RWPE2 (cell line): ENCODE measurements at regions not wholly inside any gene's neighbourhood (a gene's known extent, or its start where the extent isn't known, plus 50 kb on each side); places are given as distances from the start of the nearest gene placed in this dataset.

Experiments used
- ATAC-seq: fragments of 200-7000 bp; cut with Tn5 transposase; 3 replicates; pipeline ENCODE4 v1.9.1; 2021; ENCODE audit warnings: low read depth
- DNase-seq: peaks from one replicate; pipeline ENCODE4 v3.0.0-alpha.2; 2020; ENCODE audit warnings: low spot score
- H3K27ac ChIP-seq: fragments of 450-650 bp; 2 replicates; pipeline ENCODE4 v1.5.1; 2017; ENCODE audit warnings: mild to moderate bottlenecking; ENCODE audit not compliant: poor library complexity, severe bottlenecking
- H3K27me3 ChIP-seq: fragments of 250-450 bp; sonication (Bioruptor Pico); 2 replicates; pipeline ENCODE4 v1.5.1; 2021; ENCODE audit warnings: mild to moderate bottlenecking, moderate library complexity; ENCODE audit not compliant: insufficient read depth, poor library complexity, severe bottlenecking
- H3K36me3 ChIP-seq: fragments of 250-450 bp; sonication (Bioruptor Pico); 2 replicates; pipeline ENCODE4 v1.5.1; 2020; ENCODE audit warnings: low read depth, mild to moderate bottlenecking, moderate library complexity
- H3K4me1 ChIP-seq: fragments of 250-450 bp; sonication (Bioruptor Pico); 2 replicates; pipeline ENCODE4 v1.5.1; 2021; ENCODE audit warnings: mild to moderate bottlenecking, moderate library complexity; ENCODE audit not compliant: insufficient read depth, poor library complexity, severe bottlenecking
- H3K4me3 ChIP-seq: fragments of 250-450 bp; sonication (Bioruptor Pico); 2 replicates; pipeline ENCODE4 v1.5.1; 2021; ENCODE audit warnings: mild to moderate bottlenecking, moderate library complexity; ENCODE audit not compliant: severe bottlenecking
- H3K9me3 ChIP-seq: fragments of 250-450 bp; sonication (Bioruptor Pico); 2 replicates; pipeline ENCODE4 v1.5.1; 2021; ENCODE audit warnings: mild to moderate bottlenecking, moderate library complexity; ENCODE audit not compliant: severe bottlenecking
- TF ChIP-seq, protein P1 (sequence below): fragments of 450-650 bp; IDR thresholded peaks from one replicate; pipeline ENCODE4 v1.5.1; 2017; ENCODE audit warnings: mild to moderate bottlenecking, moderate library complexity; ENCODE audit not compliant: poor library complexity, severe bottlenecking

DNA sequence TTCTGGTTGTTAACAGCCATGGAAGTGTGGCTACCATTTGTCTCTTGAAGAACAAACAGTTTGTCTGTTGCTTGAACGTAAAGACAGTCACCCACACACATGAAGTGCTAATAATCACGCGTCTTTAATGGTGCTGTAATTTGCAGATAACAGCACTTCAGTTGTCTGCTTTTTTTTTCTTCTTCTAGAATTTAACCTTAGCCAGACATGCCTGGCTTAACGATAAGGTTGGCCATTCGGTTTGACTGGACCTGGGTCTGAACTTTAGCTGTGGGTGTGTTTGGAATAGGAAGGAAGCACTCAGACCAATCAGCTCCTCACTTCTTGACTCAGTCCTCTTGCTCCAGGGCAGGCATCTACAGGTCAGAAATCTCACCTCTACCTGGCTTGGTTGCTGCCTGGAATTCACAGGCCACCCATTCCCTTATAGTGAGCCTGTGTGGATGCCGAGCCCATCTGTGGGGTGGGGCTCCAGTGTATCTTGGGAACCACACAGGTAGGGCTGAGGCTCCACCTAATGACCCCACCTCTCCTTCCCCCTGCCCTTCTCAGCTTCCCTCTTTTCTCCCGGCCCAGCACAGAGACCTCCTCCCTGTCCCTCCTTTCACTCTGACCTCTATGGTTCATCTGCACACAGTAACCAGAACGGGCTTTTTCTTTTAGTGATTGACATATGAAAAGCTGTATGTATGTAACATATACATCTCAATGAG, 246.4 kb upstream of the PWP1 start:
- DNase-seq: no peak
- Histone ChIP-seq H3K27ac (no peak overlapping the region), H3K4me1 (peaks cover 24% of the 10 kb centered on the region), H3K9me3 (no peaks in the 10 kb centered on the region), H3K4me3 (no peak overlapping the region), H3K36me3 (no peaks in the 10 kb centered on the region), H3K27me3 (no peaks in the 10 kb centered on the region)
- TF ChIP-seq, protein P1, sequence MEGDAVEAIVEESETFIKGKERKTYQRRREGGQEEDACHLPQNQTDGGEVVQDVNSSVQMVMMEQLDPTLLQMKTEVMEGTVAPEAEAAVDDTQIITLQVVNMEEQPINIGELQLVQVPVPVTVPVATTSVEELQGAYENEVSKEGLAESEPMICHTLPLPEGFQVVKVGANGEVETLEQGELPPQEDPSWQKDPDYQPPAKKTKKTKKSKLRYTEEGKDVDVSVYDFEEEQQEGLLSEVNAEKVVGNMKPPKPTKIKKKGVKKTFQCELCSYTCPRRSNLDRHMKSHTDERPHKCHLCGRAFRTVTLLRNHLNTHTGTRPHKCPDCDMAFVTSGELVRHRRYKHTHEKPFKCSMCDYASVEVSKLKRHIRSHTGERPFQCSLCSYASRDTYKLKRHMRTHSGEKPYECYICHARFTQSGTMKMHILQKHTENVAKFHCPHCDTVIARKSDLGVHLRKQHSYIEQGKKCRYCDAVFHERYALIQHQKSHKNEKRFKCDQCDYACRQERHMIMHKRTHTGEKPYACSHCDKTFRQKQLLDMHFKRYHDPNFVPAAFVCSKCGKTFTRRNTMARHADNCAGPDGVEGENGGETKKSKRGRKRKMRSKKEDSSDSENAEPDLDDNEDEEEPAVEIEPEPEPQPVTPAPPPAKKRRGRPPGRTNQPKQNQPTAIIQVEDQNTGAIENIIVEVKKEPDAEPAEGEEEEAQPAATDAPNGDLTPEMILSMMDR: no peak
- ATAC-seq: no peak

DNA sequence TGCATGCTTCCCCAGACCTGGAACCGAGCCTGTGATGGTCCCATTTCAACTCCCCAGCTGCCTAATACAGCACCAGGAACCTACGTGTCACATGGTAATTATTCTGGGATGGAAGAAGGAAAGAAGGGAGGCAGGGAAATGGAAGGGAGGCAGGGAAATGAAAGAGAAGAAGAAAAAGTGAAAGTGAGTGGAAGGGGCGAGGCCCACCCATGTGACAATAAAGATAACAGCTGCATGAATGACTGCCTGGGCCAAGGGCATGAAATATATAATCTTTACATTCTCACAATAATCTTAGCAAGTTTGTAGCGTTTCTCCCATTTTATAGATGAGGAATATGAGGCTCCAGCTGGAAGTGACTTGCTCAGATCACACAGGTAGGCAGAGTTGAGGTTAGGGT, 245.0 kb upstream of the PWP1 start:
- Histone ChIP-seq H3K36me3 (no peaks in the 10 kb centered on the region), H3K27ac (no peak overlapping the region), H3K27me3 (no peaks in the 10 kb centered on the region), H3K4me3 (no peak overlapping the region), H3K9me3 (no peaks in the 10 kb centered on the region), H3K4me1 (peaks cover 24% of the 10 kb centered on the region)
- TF ChIP-seq, protein P1: no peak
- ATAC-seq: no peak
- no peak for DNase-seq

DNA sequence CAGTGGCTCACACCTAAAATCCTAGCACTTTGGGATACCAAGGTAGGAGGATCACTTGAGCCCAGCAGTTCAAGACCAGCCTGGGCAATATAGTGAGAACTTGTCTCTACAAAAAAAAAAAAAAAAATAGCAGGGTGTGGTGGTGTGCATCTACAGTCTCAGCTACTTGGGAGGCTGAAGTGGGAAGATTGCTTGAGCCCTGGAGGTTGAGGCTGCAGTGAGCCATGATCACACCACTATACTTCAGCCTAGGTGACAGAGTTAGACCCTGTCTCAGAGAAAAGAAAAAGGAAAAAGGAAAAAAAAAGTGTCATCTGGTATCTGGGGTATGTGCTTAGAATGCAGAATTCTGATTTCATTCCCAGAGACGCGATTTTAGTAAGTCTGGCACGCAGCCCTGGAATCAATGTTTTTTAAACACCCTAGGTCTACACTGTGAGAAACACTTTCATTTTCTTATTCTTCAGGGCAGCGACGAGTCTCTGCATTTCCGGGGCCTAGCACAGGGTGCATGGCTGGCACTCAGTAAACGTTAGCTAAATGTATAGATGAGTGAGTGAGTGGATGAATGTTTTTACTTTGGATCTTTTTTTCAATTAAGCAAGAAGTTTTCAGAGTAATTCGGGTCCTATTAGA, 243.8 kb upstream of the PWP1 start:
- H3K27me3 ChIP-seq: no peaks in the 10 kb centered on the region
- no peaks in the 10 kb centered on the region for H3K36me3 ChIP-seq
- DNase-seq (no peak), ATAC-seq (peak; percentile 80)
- H3K27ac ChIP-seq: peak overlapping the region; percentile 8
- H3K4me3 ChIP-seq: peak overlapping the region; percentile 3
- no peaks in the 10 kb centered on the region for H3K9me3 ChIP-seq
- TF ChIP-seq, protein P1: no peak
- peaks cover 17% of the 10 kb centered on the region for H3K4me1 ChIP-seq

DNA sequence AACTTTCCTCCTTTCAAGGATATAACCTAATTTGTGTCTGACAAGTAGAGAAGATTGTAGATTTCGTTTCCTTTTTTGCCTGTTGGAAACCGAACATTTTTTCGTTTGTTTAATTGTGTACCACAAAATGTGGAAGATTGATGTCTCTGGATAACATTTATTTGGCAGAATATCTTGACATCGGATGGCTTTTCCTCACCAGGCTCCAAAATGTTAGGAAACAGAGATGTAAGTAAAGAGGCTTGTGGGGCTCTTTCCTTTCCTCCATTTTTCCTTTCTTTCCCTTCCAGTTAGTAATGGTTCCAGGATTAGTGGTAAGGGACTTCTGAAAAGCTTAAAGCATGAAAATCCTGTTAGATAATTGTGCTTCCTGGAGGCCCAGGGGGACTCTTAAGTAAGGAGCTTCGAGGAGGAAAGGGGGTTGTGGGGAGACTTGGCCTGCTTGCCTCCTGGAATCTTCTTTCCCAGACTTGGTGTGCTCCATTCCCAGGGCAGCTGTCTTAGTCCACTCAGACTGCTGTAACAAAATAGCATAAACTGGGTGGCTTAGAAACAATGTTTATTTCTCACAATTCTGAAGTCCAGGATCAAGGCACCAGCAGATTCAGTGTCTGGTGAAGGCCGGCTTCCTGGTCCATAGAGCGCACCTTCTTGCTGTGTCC, 243.1 kb upstream of the PWP1 start:
- DNase-seq (no peak), ATAC-seq (no peak)
- Histone ChIP-seq H3K36me3 (no peaks in the 10 kb centered on the region), H3K27ac (peak overlapping the region; percentile 8), H3K4me1 (peaks cover 10% of the 10 kb centered on the region), H3K9me3 (no peaks in the 10 kb centered on the region), H3K4me3 (no peak overlapping the region), H3K27me3 (no peaks in the 10 kb centered on the region)
- TF ChIP-seq, protein P1: no peak
